Skeletal muscle tissue (tissue), 3 donors: ENCODE measurements at regions not wholly inside any gene's neighbourhood (a gene's known extent, or its start where the extent isn't known, plus 50 kb on each side); places are given as distances from the start of the nearest gene placed in this dataset.

Experiments
- H3K27ac ChIP-seq: one replicate; pipeline ENCODE4 v1.7.0; 2013; ENCODE audit warnings: mild to moderate bottlenecking, low read depth, low read length, inconsistent platforms
- H3K27me3 ChIP-seq, 3 donors: one replicate each; pipeline ENCODE4 v1.7.0; 2013; ENCODE audit warnings: low read length in 3 of 3; ENCODE audit not compliant: control insufficient read depth in 3 of 3, insufficient read depth in 3 of 3
- H3K36me3 ChIP-seq, 3 donors: one replicate each; pipeline ENCODE4 v1.7.0; 2013; ENCODE audit warnings: low read length in 3 of 3; ENCODE audit not compliant: control insufficient read depth in 3 of 3, insufficient read depth in 3 of 3
- H3K4me1 ChIP-seq, 3 donors: one replicate each; pipeline ENCODE4 v1.7.0; 2013; ENCODE audit warnings: low read length in 3 of 3, mild to moderate bottlenecking in 3 of 3; ENCODE audit not compliant: control insufficient read depth in 3 of 3, insufficient read depth in 3 of 3
- H3K4me3 ChIP-seq, 3 donors: one replicate each; pipeline ENCODE4 v1.7.0; 2013; ENCODE audit warnings: low read length in 3 of 3
- H3K9ac ChIP-seq, 3 donors: one replicate each; pipeline ENCODE4 v1.7.0; 2013; ENCODE audit warnings: low read length in 3 of 3, mild to moderate bottlenecking in 3 of 3, moderate library complexity in 2 of 3, low read depth in 1 of 3
- H3K9me3 ChIP-seq, 3 donors: one replicate each; pipeline ENCODE4 v1.7.0; 2013; ENCODE audit warnings: low read length in 3 of 3; ENCODE audit not compliant: control insufficient read depth in 3 of 3
- donor health status: Osteomylitis.

- Histone ChIP-seq H3K4me3 (no peak overlapping the region), H3K9ac (no peak overlapping the region), H3K4me1 (no peaks in the 10 kb centered on the region), H3K36me3 (no peaks in the 10 kb centered on the region), H3K27ac (no peak overlapping the region), H3K9me3 (no peaks in the 10 kb centered on the region), H3K27me3 (no peaks in the 10 kb centered on the region)
These were observed 689.0 kb downstream of the NTRK3 start for GRCh38 chr15:87567406-87568030.

GRCh38 chr15:87566236-87566635, 690.3 kb downstream of the NTRK3 start:
- Histone ChIP-seq H3K27ac (no peak overlapping the region), H3K27me3 (no peaks in the 10 kb centered on the region), H3K9me3 (no peaks in the 10 kb centered on the region), H3K9ac (no peak overlapping the region), H3K4me1 (no peaks in the 10 kb centered on the region), H3K36me3 (no peaks in the 10 kb centered on the region), H3K4me3 (no peak overlapping the region)

GRCh38 chr15:87564681-87565080, 691.9 kb downstream of the NTRK3 start:
- Histone ChIP-seq H3K4me1 (no peaks in the 10 kb centered on the region), H3K9me3 (no peaks in the 10 kb centered on the region), H3K27ac (no peak overlapping the region), H3K4me3 (no peak overlapping the region), H3K9ac (no peak overlapping the region), H3K36me3 (no peaks in the 10 kb centered on the region), H3K27me3 (no peaks in the 10 kb centered on the region)

GRCh38 chr15:87563869-87564268, 692.7 kb downstream of the NTRK3 start:
- H3K4me3 ChIP-seq: no peak overlapping the region
- H3K36me3 ChIP-seq: no peaks in the 10 kb centered on the region

GRCh38 chr15:87562203-87562602, 694.3 kb downstream of the NTRK3 start:
- Histone ChIP-seq H3K27me3 (no peaks in the 10 kb centered on the region), H3K9me3 (no peaks in the 10 kb centered on the region), H3K9ac (no peak overlapping the region), H3K36me3 (no peaks in the 10 kb centered on the region), H3K4me3 (no peak overlapping the region), H3K27ac (no peak overlapping the region), H3K4me1 (no peaks in the 10 kb centered on the region)

More at GRCh38 chr15:87563869-87564268, 692.7 kb downstream of the NTRK3 start:
- no peaks in the 10 kb centered on the region for H3K4me1 ChIP-seq
- H3K27me3 ChIP-seq: no peaks in the 10 kb centered on the region
- H3K9me3 ChIP-seq: no peaks in the 10 kb centered on the region
- no peak overlapping the region for H3K9ac ChIP-seq
- H3K27ac ChIP-seq: no peak overlapping the region

GRCh38 chr15:87561641-87562040, 694.9 kb downstream of the NTRK3 start:
- Histone ChIP-seq H3K4me1 (no peaks in the 10 kb centered on the region), H3K9ac (no peak overlapping the region), H3K27me3 (no peaks in the 10 kb centered on the region), H3K36me3 (no peaks in the 10 kb centered on the region), H3K4me3 (no peak overlapping the region), H3K27ac (no peak overlapping the region), H3K9me3 (no peaks in the 10 kb centered on the region)

GRCh38 chr15:87557881-87558280, 698.7 kb downstream of the NTRK3 start:
- H3K36me3 ChIP-seq: no peaks in the 10 kb centered on the region
- H3K27me3 ChIP-seq: no peaks in the 10 kb centered on the region
- H3K4me1 ChIP-seq: no peaks in the 10 kb centered on the region
- H3K4me3 ChIP-seq: no peak overlapping the region
- no peak overlapping the region for H3K27ac ChIP-seq
- H3K9ac ChIP-seq: no peak overlapping the region
- peaks cover 0 to 5% (median 0%) of the 10 kb centered on the region in 3 donors for H3K9me3 ChIP-seq

- Histone ChIP-seq H3K4me1 (no peaks in the 10 kb centered on the region), H3K9ac (no peak overlapping the region), H3K4me3 (no peak overlapping the region), H3K9me3 (peaks cover 0 to 5% (median 0%) of the 10 kb centered on the region in 3 donors), H3K27ac (no peak overlapping the region), H3K27me3 (no peaks in the 10 kb centered on the region), H3K36me3 (no peaks in the 10 kb centered on the region)
These were observed 699.7 kb downstream of the NTRK3 start for GRCh38 chr15:87556886-87557285.

GRCh38 chr15:87549860-87550259, 706.7 kb downstream of the NTRK3 start:
- peaks cover 3 to 10% (median 3%) of the 10 kb centered on the region in 3 donors for H3K4me1 ChIP-seq
- H3K4me3 ChIP-seq: no peak overlapping the region
- H3K9ac ChIP-seq: no peak overlapping the region
- no peak overlapping the region for H3K27ac ChIP-seq
- H3K27me3 ChIP-seq: no peaks in the 10 kb centered on the region
- peaks cover 0 to 5% (median 0%) of the 10 kb centered on the region in 3 donors for H3K9me3 ChIP-seq
- H3K36me3 ChIP-seq: no peaks in the 10 kb centered on the region

- no peaks in the 10 kb centered on the region for H3K36me3 ChIP-seq
- H3K9me3 ChIP-seq: peaks cover 0 to 4% (median 0%) of the 10 kb centered on the region in 3 donors
- H3K9ac ChIP-seq: no peak overlapping the region
- no peak overlapping the region for H3K27ac ChIP-seq
- no peaks in the 10 kb centered on the region for H3K27me3 ChIP-seq
- H3K4me1 ChIP-seq: peaks cover 3 to 10% (median 3%) of the 10 kb centered on the region in 3 donors
- H3K4me3 ChIP-seq: no peak overlapping the region
These were observed 707.2 kb downstream of the NTRK3 start for GRCh38 chr15:87549296-87549695.
